Suppressor macrophage treated with lipopolysaccharide for 1 hour (primary cell): ENCODE measurements at regions not wholly inside any gene's neighbourhood (a gene's known extent, or its start where the extent isn't known, plus 50 kb on each side); places are given as distances from the start of the nearest gene placed in this dataset.
A peak's percentile ranks its signal among the peaks of the same experiment; 100 is the strongest.
"Not testable (repeated sequence)": the region's sequence is repeated elsewhere in the genome, so short reads cannot be mapped to it uniquely, and the experiment has no call there.

ENCODE experiments used
- DNase-seq, 3 donors: peaks; one replicate each; pipeline ENCODE4 v3.0.0-alpha.2; 2020 to 2022

- no peak for DNase-seq
These were observed 80.0 kb downstream of the METRNL start for GRCh38 chr17:83159204-83160049.

DNA sequence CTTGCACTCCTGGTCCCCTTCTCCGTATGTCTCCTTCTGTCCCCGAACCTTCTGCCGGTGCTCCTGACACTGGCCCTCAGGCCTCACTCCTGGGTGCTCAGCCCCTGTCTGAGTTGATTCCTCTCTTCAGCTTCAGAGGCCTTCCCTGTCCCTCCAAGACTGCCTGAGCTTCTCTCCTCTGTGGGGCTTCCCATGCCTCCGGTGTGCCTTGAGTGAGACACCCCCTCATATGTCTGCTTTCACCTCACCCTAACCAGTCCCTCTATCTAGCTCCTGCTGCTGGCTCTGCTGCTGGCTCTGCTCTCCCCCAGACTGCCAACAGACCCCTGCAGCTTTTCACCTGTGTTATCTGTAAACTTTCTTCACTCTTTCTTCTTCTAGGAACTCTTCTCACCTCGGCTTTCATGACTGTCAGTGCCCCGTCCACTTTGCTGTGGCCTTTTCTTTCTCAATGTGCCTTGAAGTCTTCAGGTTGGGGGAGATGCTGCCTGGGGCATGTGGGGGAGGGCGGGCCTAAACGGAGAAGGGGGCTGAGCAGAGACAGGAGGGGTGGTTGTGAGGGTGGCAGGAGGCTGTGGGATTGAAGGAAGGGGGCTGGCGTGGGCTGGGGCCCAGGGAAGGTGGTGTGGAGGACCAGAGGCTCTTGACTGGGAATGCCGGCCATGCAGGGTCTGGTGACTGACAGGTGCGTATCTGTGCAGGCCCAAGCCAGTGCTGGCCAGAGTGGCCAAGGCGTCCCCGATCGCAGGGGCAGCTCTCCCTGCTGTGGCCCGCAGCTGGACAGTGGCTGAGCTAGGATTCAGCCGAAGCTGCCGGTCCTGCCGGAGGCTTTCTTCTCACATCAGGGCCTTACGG is 81.3 kb downstream of the METRNL start:
- no peak for DNase-seq

- DNase-seq, result no peak
These were observed 82.1 kb downstream of the METRNL start for GRCh38 chr17:83161298-83162034.

DNA sequence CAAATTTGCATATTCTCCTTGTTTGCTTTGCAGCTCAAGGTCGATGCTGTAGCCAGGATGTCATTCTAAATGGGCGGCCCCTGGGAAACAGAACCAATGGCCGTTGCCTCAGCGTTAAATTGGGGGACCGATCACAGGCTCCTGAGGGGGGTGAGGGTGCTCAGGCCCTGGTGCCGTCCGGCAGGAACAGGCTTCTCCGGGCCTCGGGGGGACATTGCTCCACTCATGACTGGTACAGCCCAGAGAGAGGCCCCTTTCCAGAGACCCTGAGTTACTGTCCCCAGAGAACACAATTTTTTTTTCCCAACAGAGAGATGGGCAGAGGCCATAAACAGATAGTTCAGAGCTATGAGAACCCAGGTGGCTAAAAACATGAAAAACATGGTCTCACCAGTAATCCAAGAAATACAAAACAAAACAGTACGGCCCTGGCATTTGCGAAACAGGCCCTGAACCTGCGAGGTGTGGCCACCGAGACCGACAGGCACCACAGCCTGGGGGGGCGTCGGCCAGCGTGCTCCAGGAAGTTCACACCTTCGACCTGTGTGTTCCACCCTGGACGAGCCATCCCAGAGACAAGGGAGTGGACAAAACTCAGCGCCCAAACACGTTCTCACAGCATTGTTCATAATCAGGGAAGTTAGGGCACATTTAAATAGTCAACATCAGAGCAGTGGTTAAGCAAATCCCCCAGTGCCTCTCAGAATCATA is 82.8 kb downstream of the METRNL start:
- no peak for DNase-seq

- no peak for DNase-seq
These were observed 85.1 kb downstream of the METRNL start for GRCh38 chr17:83164490-83164889.

DNA sequence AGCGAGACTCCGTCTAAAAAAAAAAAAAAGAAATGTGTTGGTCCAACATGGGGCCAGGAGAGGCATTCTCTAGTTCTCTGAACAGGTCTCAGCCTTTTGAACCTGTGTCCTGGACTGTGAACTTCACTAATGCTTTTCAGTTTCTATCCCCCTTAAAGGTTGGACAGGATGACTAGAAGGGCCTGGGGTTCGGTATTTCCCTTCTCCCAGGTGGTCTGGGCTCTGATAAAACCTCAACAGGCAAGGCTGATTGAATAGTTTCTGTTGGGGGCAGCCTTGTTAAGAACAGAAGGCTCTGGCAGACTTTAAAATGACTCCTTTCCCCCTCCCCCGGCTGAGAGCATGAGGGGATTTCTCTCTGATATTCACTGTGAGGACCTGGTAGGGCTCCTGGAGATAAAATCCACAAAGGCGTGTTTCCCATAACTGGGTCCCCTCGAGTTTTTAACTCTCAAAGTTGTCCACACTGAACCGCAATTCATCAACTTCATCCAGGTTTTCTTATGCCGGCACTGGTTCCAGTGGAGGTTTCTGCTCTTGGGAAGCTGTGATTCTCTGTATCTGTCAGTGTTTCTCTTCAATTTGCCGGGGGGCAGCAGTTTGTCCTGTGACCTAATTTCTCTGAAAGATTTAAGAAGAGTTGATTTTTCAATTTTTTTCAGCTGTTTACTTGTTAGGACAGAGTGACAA is 91.3 kb downstream of the METRNL start:
- no peak for DNase-seq

DNA sequence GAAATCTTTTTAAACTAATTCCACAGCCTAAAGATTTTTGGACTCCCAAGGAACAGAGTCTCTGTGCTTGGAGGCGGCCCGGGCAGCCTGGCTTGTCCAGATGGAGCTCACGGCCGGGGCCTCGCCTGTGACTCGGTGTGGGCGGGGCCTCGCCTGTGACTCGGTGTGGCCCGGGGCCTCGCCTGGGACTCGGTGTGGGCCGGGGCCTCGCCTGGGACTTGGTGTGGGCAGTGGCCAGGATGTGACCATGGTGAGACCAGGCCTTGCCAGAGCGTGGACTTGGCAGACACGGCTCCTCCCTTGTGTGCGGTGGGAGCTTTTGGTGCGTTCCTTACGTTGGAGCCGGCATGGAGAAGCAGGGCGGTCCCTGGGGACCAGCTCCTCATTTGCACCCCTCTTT is 92.3 kb downstream of the METRNL start:
- DNase-seq, result peak in 2 of 3 donors; percentile 47 to 59

DNA sequence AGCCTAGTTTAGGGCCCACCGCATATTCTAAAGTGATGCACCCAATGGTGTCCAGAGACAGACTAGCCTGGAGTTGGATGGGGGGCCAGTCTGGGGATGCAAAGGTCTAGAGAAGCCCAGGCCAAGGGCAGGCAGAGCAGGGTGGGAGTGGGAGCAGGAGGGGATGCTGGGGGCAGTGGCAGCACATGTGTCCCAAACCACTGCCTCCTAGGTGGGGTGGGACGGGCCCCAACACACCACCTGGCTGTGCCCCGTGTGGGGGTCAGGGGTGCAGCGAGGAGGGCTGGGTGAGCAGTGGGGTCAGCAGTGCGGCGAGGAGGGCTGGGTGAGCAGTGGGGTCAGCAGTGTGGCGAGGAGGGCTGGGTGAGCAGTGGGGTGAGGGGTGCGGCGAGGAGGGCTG is 92.7 kb downstream of the METRNL start:
- not testable (repeated sequence) for DNase-seq

- not testable (repeated sequence) for DNase-seq
These were observed 93.2 kb downstream of the METRNL start for GRCh38 chr17:83172646-83173045.

DNA sequence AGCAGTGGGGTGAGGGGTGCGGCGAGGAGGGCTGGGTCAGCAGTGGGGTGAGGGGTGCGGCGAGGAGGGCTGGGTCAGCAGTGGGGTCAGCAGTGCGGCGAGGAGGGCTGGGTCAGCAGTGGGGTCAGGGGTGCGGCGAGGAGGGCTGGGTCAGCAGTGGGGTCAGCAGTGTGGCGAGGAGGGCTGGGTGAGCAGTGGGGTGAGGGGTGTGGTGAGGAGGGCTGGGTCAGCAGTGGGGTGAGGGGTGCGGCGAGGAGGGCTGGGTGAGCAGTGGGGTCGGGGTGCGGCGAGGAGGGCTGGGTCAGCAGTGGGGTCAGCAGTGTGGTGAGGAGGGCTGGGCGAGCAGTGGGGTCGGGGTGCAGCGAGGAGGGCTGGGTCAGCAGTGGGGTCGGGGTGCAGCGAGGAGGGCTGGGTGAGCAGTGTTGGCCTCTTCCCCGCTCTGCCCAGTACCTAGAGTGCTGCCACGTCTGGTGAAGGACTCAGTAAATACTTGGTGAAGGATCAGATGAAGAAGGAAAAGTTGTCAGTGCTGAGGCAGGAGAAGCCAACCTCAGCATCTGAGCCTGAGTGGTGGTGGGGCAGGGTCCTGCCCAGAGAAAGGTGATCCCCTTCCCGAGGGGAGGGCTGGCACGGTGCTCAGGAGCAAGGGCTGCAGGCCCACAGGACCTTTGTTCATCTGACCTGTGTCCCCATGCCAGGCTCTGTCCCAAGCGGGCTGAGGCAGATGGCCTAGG is 93.9 kb downstream of the METRNL start:
- DNase-seq, result not testable (repeated sequence)

DNA sequence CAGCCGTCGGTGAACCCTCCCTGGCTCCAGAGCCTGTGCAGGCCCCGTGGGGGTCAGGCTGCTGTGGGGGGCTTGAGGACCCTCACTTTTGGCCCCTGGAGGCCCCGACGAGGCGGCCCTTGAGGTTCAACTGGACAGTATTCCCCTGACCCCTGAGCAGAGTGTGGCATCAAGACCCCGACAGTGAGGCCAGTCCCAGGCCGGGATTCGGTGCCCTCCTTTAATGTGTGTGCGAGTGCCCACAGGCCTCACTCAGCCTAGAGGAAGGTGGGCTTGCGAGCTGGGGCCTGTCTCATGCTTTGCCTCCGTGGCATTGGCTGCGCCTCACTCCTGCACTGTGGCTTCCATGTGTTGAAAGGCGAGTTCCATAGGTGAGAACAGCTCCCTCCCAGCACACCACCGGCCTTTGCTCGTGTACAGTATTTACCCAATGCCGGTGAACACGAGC is 94.5 kb downstream of the METRNL start:
- no peak for DNase-seq

GRCh38 chr17:83174362-83175118 is 95.1 kb downstream of the METRNL start:
- no peak for DNase-seq

DNA sequence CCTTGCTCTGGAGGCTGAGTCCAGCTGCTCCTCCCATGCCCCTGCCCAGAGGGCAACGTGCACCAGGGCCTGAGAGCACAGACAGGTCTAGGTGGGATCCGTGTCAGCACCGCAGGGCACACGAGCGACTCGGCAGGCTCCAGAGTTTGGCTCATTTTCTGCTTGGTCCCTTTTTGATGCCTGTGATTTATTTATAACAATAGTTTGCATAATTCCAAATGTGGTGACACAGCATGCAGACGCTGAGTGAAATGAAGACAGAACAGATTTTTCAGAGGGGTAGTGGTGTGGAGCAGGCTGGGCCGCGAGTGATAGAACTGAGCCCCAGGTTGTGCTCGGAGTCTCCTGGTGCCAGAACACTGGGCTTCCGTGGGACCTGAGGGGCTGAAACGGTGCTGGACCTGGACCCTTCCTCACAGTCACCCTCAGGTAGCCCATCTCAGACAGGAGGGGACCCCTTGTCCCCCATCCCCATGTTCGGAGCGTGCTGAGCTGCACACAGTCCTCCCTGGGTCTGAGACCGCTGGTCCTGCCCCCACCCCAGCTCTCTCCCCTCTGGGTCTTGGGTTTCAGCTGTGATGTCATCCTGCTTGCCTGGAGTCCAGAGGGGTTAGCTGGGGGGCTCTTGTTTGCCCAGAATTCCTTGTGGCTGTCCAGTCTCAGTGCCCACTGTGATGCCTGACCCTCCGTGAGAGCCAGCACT is 95.9 kb downstream of the METRNL start:
- no peak for DNase-seq

DNA sequence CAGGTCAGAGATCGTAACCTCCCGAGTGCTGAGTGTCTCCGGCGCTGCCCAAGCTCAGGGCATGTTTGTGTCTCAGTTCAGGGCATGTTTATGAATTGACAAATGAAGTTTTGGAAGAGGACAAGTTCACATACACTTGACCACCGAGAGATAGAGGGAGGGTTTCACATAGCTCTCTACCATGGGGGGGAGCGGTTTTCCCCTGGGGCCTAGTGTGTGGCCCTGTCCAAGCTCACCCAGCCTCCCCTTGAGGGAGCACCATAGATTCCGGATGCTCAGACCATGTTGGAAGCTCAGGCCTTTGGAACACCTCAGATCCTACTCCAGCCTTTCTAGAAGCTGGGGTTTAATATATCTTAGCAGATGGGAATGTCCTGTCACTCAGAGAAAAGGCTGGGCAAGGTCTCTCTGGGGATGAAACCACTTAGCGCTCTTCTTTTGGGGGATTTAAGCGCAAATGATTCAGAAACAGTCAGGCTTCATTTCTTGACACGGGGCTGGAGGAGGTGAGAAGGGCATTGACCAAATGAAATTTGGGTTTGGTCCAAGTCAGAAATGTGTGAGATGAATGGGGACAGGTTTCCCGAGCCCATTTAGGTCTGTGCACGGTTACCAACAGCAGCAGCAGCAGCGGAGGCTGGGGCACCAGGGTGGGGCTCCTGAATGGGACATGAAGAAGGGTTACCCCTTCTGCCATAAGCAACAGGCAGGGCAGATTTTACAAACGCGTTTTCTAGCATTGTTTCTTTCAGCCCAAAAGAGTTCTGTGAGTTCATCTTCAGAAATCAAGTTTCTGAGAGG is 96.6 kb downstream of the METRNL start:
- no peak for DNase-seq

- no peak for DNase-seq
These were observed 97.5 kb downstream of the METRNL start for GRCh38 chr17:83176623-83177583.

DNA sequence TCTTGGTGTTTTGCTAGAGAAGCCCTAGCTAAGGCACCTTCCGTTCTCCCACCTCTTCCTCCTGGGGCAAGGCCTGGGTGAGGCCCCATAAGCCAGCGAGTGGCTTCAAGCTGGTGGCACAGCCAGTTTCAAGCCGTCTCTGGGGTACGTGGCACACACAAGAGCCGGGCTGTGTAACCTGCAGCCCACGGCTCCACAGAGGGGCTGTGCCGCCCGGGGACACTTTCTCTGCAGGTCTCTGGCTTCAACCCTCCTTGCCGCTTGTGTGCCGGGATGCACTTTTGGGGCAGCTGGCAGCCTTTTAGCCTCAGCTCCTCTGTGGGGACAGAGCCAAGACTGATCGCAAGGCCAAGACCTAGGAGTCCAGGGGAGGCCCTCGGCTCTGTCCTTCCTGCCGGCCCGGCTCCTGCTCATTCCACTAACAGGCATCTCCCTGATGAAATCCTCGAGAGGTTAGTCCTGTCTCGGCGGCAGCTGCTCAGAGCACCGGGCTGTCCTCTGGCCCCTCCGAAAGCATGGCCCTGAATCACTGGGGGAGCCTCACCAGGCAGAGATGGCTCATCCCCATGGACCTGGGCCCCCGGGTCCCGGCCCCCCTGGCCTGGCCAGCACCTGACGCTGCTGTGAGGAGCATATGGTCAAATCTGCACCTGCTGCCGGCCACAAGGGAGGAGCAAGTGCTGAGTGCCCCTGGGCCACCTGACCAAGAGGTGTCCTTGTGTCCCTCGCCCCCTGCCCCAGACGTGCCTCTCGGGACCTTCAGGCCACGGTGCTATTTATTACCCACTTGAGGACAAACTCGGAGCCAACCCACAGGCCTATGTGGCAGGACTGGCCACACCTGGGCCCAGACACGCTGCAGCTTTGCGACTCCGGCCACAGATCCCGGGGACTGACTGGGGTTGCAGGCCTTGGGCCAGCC is 98.5 kb downstream of the METRNL start:
- DNase-seq, result no peak
